Liver (tissue), 3 donors: ENCODE measurements at regions not wholly inside any gene's neighbourhood (a gene's known extent, or its start where the extent isn't known, plus 50 kb on each side); places are given as distances from the start of the nearest gene placed in this dataset.

ENCODE experiments used
- FOXA1 ChIP-seq: IDR thresholded peaks from 2 replicates; pipeline ENCODE4 v1.6.1; 2016; ENCODE audit warnings: antibody characterized with exemption
- JUND ChIP-seq, 2 donors: IDR thresholded peaks; 2 replicates each; pipeline ENCODE4 v1.6.1; 2016; ENCODE audit warnings: antibody characterized with exemption in 2 of 2
- RAD21 ChIP-seq, 2 donors: IDR thresholded peaks; 2 replicates each; pipeline ENCODE4 v1.6.1; 2016; ENCODE audit warnings: antibody characterized with exemption in 2 of 2, mild to moderate bottlenecking in 2 of 2
- RXRA ChIP-seq, 2 donors: IDR thresholded peaks; 2 replicates each; pipeline ENCODE4 v1.6.1; 2017 to 2018; ENCODE audit warnings: antibody characterized with exemption in 2 of 2, mild to moderate bottlenecking in 1 of 2
- TF ChIP-seq, protein P1 (sequence below): fragments of 150-350 bp; IDR thresholded peaks from 2 replicates; pipeline ENCODE4 v1.5.1; 2017; ENCODE audit warnings: improper control_type of control experiment, low read depth, low read length; ENCODE audit not compliant: missing input control
- TF ChIP-seq, protein P2 (sequence below): IDR thresholded peaks from 2 replicates; pipeline ENCODE4 v1.6.1; 2016; ENCODE audit warnings: antibody characterized with exemption
- TF ChIP-seq, protein P3 (sequence below): IDR thresholded peaks from 2 replicates; pipeline ENCODE4 v1.6.1; 2016; ENCODE audit warnings: antibody characterized with exemption, mild to moderate bottlenecking
- TF ChIP-seq, protein P4 (sequence below): IDR thresholded peaks from 2 replicates; pipeline ENCODE4 v1.6.1; 2016; ENCODE audit warnings: antibody characterized with exemption
- donor health status: healthy.
- donor health status: healthy.

DNA sequence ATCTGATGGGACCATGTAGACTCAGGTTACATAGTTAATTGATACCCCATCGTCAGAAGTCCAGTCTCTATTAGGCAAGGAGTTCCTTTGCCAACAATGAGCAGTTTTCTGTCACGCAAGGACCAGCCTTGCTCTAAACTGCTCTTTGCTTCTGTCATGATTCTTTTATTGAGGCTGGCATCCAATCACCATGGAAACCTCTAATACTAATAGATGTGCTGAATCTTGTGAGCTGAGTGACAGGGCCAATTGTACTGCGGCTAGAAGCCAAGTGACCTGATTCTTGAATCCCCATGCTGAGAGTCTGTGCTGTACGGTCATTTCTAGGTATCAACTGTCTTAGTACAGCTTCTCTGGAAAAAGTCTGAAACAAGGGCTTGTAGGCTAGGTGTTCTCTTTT lies 395.6 kb downstream of the RND3 start:
- TF ChIP-seq, protein P1, sequence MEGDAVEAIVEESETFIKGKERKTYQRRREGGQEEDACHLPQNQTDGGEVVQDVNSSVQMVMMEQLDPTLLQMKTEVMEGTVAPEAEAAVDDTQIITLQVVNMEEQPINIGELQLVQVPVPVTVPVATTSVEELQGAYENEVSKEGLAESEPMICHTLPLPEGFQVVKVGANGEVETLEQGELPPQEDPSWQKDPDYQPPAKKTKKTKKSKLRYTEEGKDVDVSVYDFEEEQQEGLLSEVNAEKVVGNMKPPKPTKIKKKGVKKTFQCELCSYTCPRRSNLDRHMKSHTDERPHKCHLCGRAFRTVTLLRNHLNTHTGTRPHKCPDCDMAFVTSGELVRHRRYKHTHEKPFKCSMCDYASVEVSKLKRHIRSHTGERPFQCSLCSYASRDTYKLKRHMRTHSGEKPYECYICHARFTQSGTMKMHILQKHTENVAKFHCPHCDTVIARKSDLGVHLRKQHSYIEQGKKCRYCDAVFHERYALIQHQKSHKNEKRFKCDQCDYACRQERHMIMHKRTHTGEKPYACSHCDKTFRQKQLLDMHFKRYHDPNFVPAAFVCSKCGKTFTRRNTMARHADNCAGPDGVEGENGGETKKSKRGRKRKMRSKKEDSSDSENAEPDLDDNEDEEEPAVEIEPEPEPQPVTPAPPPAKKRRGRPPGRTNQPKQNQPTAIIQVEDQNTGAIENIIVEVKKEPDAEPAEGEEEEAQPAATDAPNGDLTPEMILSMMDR: no peak
- TF ChIP-seq RXRA (IDR thresholded peaks at IDR 0.05): no peak
- TF ChIP-seq, protein P2, sequence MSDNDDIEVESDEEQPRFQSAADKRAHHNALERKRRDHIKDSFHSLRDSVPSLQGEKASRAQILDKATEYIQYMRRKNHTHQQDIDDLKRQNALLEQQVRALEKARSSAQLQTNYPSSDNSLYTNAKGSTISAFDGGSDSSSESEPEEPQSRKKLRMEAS: no peak
- no peak for TF ChIP-seq RAD21 (IDR thresholded peaks at IDR 0.05)
- TF ChIP-seq, protein P3, sequence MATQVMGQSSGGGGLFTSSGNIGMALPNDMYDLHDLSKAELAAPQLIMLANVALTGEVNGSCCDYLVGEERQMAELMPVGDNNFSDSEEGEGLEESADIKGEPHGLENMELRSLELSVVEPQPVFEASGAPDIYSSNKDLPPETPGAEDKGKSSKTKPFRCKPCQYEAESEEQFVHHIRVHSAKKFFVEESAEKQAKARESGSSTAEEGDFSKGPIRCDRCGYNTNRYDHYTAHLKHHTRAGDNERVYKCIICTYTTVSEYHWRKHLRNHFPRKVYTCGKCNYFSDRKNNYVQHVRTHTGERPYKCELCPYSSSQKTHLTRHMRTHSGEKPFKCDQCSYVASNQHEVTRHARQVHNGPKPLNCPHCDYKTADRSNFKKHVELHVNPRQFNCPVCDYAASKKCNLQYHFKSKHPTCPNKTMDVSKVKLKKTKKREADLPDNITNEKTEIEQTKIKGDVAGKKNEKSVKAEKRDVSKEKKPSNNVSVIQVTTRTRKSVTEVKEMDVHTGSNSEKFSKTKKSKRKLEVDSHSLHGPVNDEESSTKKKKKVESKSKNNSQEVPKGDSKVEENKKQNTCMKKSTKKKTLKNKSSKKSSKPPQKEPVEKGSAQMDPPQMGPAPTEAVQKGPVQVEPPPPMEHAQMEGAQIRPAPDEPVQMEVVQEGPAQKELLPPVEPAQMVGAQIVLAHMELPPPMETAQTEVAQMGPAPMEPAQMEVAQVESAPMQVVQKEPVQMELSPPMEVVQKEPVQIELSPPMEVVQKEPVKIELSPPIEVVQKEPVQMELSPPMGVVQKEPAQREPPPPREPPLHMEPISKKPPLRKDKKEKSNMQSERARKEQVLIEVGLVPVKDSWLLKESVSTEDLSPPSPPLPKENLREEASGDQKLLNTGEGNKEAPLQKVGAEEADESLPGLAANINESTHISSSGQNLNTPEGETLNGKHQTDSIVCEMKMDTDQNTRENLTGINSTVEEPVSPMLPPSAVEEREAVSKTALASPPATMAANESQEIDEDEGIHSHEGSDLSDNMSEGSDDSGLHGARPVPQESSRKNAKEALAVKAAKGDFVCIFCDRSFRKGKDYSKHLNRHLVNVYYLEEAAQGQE: no peak
- TF ChIP-seq, protein P4, sequence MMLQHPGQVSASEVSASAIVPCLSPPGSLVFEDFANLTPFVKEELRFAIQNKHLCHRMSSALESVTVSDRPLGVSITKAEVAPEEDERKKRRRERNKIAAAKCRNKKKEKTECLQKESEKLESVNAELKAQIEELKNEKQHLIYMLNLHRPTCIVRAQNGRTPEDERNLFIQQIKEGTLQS: no peak
- no peak for TF ChIP-seq JUND (IDR thresholded peaks at IDR 0.05)
- no peak for TF ChIP-seq FOXA1
